CD4-positive, alpha-beta T cell treated with Interferon alpha-2 for 1 hour (primary cell): ENCODE measurements at regions not wholly inside any gene's neighbourhood (a gene's known extent, or its start where the extent isn't known, plus 50 kb on each side); places are given as distances from the start of the nearest gene placed in this dataset.
"Not testable (repeated sequence)": the region's sequence is repeated elsewhere in the genome, so short reads cannot be mapped to it uniquely, and the experiment has no call there.

Experiments
- DNase-seq, 2 donors: peaks; one replicate each; pipeline ENCODE4 v3.0.0-alpha.2; 2020 to 2022

- DNase-seq: no peak
Measured at GRCh38 chr2:153420394-153420793, 58.2 kb downstream of the RPRM start.

GRCh38 chr2:153417077-153417476 lies 61.5 kb downstream of the RPRM start:
- DNase-seq: no peak

GRCh38 chr2:153416071-153416470 lies 62.5 kb downstream of the RPRM start:
- DNase-seq: no peak

GRCh38 chr2:153408710-153409385 lies 69.7 kb downstream of the RPRM start:
- DNase-seq: no peak

- DNase-seq: no peak
Measured at GRCh38 chr2:153405196-153405595, 73.4 kb downstream of the RPRM start.

- DNase-seq: no peak
Measured at GRCh38 chr2:153404792-153405191, 73.8 kb downstream of the RPRM start.

GRCh38 chr2:153403940-153404339 lies 74.6 kb downstream of the RPRM start:
- no peak for DNase-seq

GRCh38 chr2:153403352-153403751 lies 75.2 kb downstream of the RPRM start:
- not testable (repeated sequence) for DNase-seq

- no peak for DNase-seq
Measured at GRCh38 chr2:153394686-153395085, 83.9 kb downstream of the RPRM start.

GRCh38 chr2:153394247-153394646 lies 84.3 kb downstream of the RPRM start:
- DNase-seq: no peak

GRCh38 chr2:153393518-153393917 lies 85.0 kb downstream of the RPRM start:
- DNase-seq: no peak

- DNase-seq: no peak
Measured at GRCh38 chr2:153391131-153391530, 87.4 kb downstream of the RPRM start.

GRCh38 chr2:153388246-153388645 lies 90.3 kb downstream of the RPRM start:
- DNase-seq: no peak

- no peak for DNase-seq
Measured at GRCh38 chr2:153387203-153387602, 91.4 kb downstream of the RPRM start.

GRCh38 chr2:153386481-153386897 lies 92.1 kb downstream of the RPRM start:
- DNase-seq: no peak

GRCh38 chr2:153373510-153374279 lies 104.9 kb downstream of the RPRM start:
- DNase-seq: no peak

- DNase-seq: no peak
Measured at GRCh38 chr2:153360239-153360638, 118.3 kb downstream of the RPRM start.

- no peak for DNase-seq
Measured at GRCh38 chr2:153354377-153354776, 124.2 kb downstream of the RPRM start.

GRCh38 chr2:153349603-153350002 lies 129.0 kb downstream of the RPRM start:
- no peak for DNase-seq

- DNase-seq: no peak
Measured at GRCh38 chr2:153347818-153348495, 130.6 kb downstream of the RPRM start.

- no peak for DNase-seq
Measured at GRCh38 chr2:153320879-153321278, 157.7 kb downstream of the RPRM start.

- no peak for DNase-seq
Measured at GRCh38 chr2:153311432-153311831, 167.1 kb downstream of the RPRM start.

GRCh38 chr2:153308466-153308865 lies 170.1 kb downstream of the RPRM start:
- no peak for DNase-seq

GRCh38 chr2:153307223-153307622 lies 171.3 kb downstream of the RPRM start:
- DNase-seq: no peak
